ENCODE measurements at regions not wholly inside any gene's neighbourhood (a gene's known extent, or its start where the extent isn't known, plus 50 kb on each side); places are given as distances from the start of the nearest gene placed in this dataset.

GRCh38 chr7:41197769-41198168, 505.1 kb downstream of the INHBA start:
- Histone ChIP-seq H3K9me3 (no peaks in the 10 kb centered on the region), H3F3A (replicated peaks; ENCODE audit: insufficient read depth) (no peaks in the 10 kb centered on the region), H3K4me1 (ENCODE audit: control insufficient read depth in 1 of 2, insufficient read depth in 2 of 2, low read depth in 1 of 2, low read length in 1 of 2) (peaks cover 7 to 23% of the 10 kb centered on the region in 2 experiments; a peak in 2 of 4 replicates), H3K9me2 (no peaks in the 10 kb centered on the region), H3K27me3 (ENCODE audit: insufficient read depth) (no peaks in the 10 kb centered on the region), H3K36me3 (replicated peaks in 1 of 2; ENCODE audit: control insufficient read depth in 1 of 2, insufficient read depth in 2 of 2, low read length in 1 of 2) (no peaks in the 10 kb centered on the region), H3K27ac (ENCODE audit: low read depth in 2 of 2, low read length in 1 of 2) (0 out of 4 replicates have a peak overlapping the region, but pooled peaks of 1 of the 2 experiments have one; percentile 3), H2AFZ (ENCODE audit: low read depth) (peak overlapping the region; percentile 31; the same call in 1 of the 2 replicates), H4K20me1 (ENCODE audit: insufficient read depth) (no peaks in the 10 kb centered on the region), H3K4me3 (ENCODE audit: low read depth in 2 of 2, low read length in 1 of 2) (no peak overlapping the region), H3K79me2 (ENCODE audit: insufficient read depth) (no peaks in the 10 kb centered on the region), H3K4me2 (no peak overlapping the region), H3K9ac (no peak overlapping the region)
- ChIA-PET CTCF (no interaction called here), POLR2A (interaction anchor here (0.9 kb wide), 1 partner anchor 67 kb away, joined by 3 read pairs; no protein-coding TSS in a partner anchor)
- 79% methylated on average over 2 of the region's 2 CpGs for WGBS (ENCODE audit: low lambda C conversion rate)
- no peak for DNase-seq
- TF ChIP-seq ELF1 (IDR thresholded peaks at IDR 0.05) (no peak), SMC3 (IDR thresholded peaks at IDR 0.05; ENCODE audit: low read depth, low read length) (no peak), USF1 (IDR thresholded peaks at IDR 0.05; ENCODE audit: borderline replicate concordance, low read depth) (no peak), FOSL2 (IDR thresholded peaks at IDR 0.05; ENCODE audit: borderline replicate concordance, low read depth) (no peak), NFIC (IDR thresholded peaks at IDR 0.05; ENCODE audit: borderline replicate concordance) (no peak), FOXM1 (IDR thresholded peaks at IDR 0.05; ENCODE audit: low read depth) (no peak), FOXJ3 (CRISPR knock-in tag; IDR thresholded peaks at IDR 0.05) (no peak), PBX3 (IDR thresholded peaks at IDR 0.05) (no peak), TEAD4 (IDR thresholded peaks at IDR 0.05; ENCODE audit: borderline replicate concordance, insufficient read depth) (no peak), YY1 (IDR thresholded peaks at IDR 0.05; ENCODE audit: low read depth) (no peak), SIN3A (IDR thresholded peaks at IDR 0.05; ENCODE audit: borderline replicate concordance, low read depth, low read length) (no peak), RAD21 (IDR thresholded peaks at IDR 0.05; ENCODE audit: low read length) (no peak), GABPA (IDR thresholded peaks at IDR 0.05; ENCODE audit: low read depth) (no peak), JUND (IDR thresholded peaks at IDR 0.05) (no peak), EZH2phosphoT487 (IDR thresholded peaks at IDR 0.05; ENCODE audit: borderline replicate concordance, low read depth) (no peak), MEF2A (IDR thresholded peaks at IDR 0.05; ENCODE audit: borderline replicate concordance, low read depth) (no peak), NRF1 (IDR thresholded peaks at IDR 0.05; ENCODE audit: low read depth, low read length) (no peak), RFX5 (IDR thresholded peaks at IDR 0.05; ENCODE audit: low read length) (no peak), ZBTB33 (IDR thresholded peaks at IDR 0.05; ENCODE audit: borderline replicate concordance, low read depth) (no peak)
- TF ChIP-seq, protein P1, sequence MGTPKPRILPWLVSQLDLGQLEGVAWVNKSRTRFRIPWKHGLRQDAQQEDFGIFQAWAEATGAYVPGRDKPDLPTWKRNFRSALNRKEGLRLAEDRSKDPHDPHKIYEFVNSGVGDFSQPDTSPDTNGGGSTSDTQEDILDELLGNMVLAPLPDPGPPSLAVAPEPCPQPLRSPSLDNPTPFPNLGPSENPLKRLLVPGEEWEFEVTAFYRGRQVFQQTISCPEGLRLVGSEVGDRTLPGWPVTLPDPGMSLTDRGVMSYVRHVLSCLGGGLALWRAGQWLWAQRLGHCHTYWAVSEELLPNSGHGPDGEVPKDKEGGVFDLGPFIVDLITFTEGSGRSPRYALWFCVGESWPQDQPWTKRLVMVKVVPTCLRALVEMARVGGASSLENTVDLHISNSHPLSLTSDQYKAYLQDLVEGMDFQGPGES (IDR thresholded peaks at IDR 0.05; ENCODE audit: low read depth, low read length) = no peak

Data from SK-N-SH (cell line).